Activated CD8-positive, alpha-beta memory T cell treated with anti-CD3 and anti-CD28 coated beads, Interleukin-2, amount 10 ng/mL, durations not matched to agents 7 days and 5 days (primary cell): ENCODE measurements at regions not wholly inside any gene's neighbourhood (a gene's known extent, or its start where the extent isn't known, plus 50 kb on each side); places are given as distances from the start of the nearest gene placed in this dataset.

Experiments used
- ATAC-seq: fragments of 150-1000 bp; cut with Tn5 transposase; one replicate; pipeline ENCODE4 v1.10.0; 2021; ENCODE audit warnings: moderate library complexity
- CTCF ChIA-PET: fragments of 350-600 bp; sonication (Branson Sonifier 250); formaldehyde crosslinking; loops from one replicate; lab custom pipeline; 2021; ENCODE audit warnings: antibody characterized with exemption; lab: Charles Lee
- DNase-seq: peaks from one replicate; pipeline ENCODE4 v3.0.0-alpha.2; 2020
- H3K27ac Mint-ChIP-seq: one replicate; pipeline ENCODE4 v1.8.0; 2021; ENCODE audit warnings: mild to moderate bottlenecking, mixed read lengths
- H3K27me3 Mint-ChIP-seq: one replicate; pipeline ENCODE4 v1.8.0; 2021; ENCODE audit warnings: mixed read lengths
- H3K36me3 Mint-ChIP-seq: one replicate; pipeline ENCODE4 v1.8.0; 2021; ENCODE audit warnings: mild to moderate bottlenecking, mixed read lengths
- H3K4me1 Mint-ChIP-seq: one replicate; pipeline ENCODE4 v1.8.0; 2021; ENCODE audit warnings: mixed read lengths
- H3K4me3 Mint-ChIP-seq: one replicate; pipeline ENCODE4 v1.8.0; 2021; ENCODE audit warnings: mild to moderate bottlenecking, moderate library complexity, mixed read lengths
- H3K9me3 Mint-ChIP-seq: one replicate; pipeline ENCODE4 v1.8.0; 2022; ENCODE audit warnings: low read depth, mixed read lengths

- Mint-ChIP-seq H3K36me3 (no peaks in the 10 kb centered on the region), H3K4me1 (no peaks in the 10 kb centered on the region), H3K27ac (no peak overlapping the region), H3K27me3 (no peaks in the 10 kb centered on the region), H3K4me3 (no peak overlapping the region), H3K9me3 (no peaks in the 10 kb centered on the region)
- ATAC-seq (no peak), DNase-seq (no peak)
- CTCF ChIA-PET, result no interaction called here
Measured at GRCh38 chr20:39399463-39399862, 437.3 kb downstream of the DHX35 start.

GRCh38 chr20:39398656-39399055 lies 436.5 kb downstream of the DHX35 start:
- Mint-ChIP-seq H3K36me3 (no peaks in the 10 kb centered on the region), H3K27ac (no peak overlapping the region), H3K9me3 (no peaks in the 10 kb centered on the region), H3K27me3 (no peaks in the 10 kb centered on the region), H3K4me1 (no peaks in the 10 kb centered on the region), H3K4me3 (no peak overlapping the region)
- DNase-seq, result no peak
- ATAC-seq, result no peak
- CTCF ChIA-PET, result no interaction called here

GRCh38 chr20:39397646-39398045 lies 435.5 kb downstream of the DHX35 start:
- H3K36me3 Mint-ChIP-seq, result no peaks in the 10 kb centered on the region
- CTCF ChIA-PET, result no interaction called here
- DNase-seq, result no peak
- no peaks in the 10 kb centered on the region for H3K27me3 Mint-ChIP-seq
- no peaks in the 10 kb centered on the region for H3K9me3 Mint-ChIP-seq
- no peak overlapping the region for H3K27ac Mint-ChIP-seq
- no peaks in the 10 kb centered on the region for H3K4me1 Mint-ChIP-seq
- ATAC-seq, result no peak
- H3K4me3 Mint-ChIP-seq, result no peak overlapping the region

- H3K27ac Mint-ChIP-seq, result no peak overlapping the region
- CTCF ChIA-PET, result interaction anchor here (1.1 kb wide), 1 partner anchor 10 kb away, joined by 3 read pairs; no protein-coding TSS in a partner anchor
- no peaks in the 10 kb centered on the region for H3K4me1 Mint-ChIP-seq
- no peaks in the 10 kb centered on the region for H3K27me3 Mint-ChIP-seq
- H3K4me3 Mint-ChIP-seq, result no peak overlapping the region
- no peaks in the 10 kb centered on the region for H3K36me3 Mint-ChIP-seq
- ATAC-seq (no peak), DNase-seq (no peak)
- H3K9me3 Mint-ChIP-seq, result no peaks in the 10 kb centered on the region
Measured at GRCh38 chr20:39395478-39396291, 433.5 kb downstream of the DHX35 start.

- ATAC-seq (no peak), DNase-seq (no peak)
- H3K4me1 Mint-ChIP-seq, result no peaks in the 10 kb centered on the region
- no peaks in the 10 kb centered on the region for H3K9me3 Mint-ChIP-seq
- H3K27me3 Mint-ChIP-seq, result no peaks in the 10 kb centered on the region
- no peak overlapping the region for H3K4me3 Mint-ChIP-seq
- CTCF ChIA-PET, result no interaction called here
- H3K36me3 Mint-ChIP-seq, result no peaks in the 10 kb centered on the region
- no peak overlapping the region for H3K27ac Mint-ChIP-seq
Measured at GRCh38 chr20:39394461-39394860, 432.3 kb downstream of the DHX35 start.

GRCh38 chr20:39390186-39390585 lies 428.0 kb downstream of the DHX35 start:
- peaks cover 3% of the 10 kb centered on the region for H3K27me3 Mint-ChIP-seq
- no peak overlapping the region for H3K4me3 Mint-ChIP-seq
- no peaks in the 10 kb centered on the region for H3K4me1 Mint-ChIP-seq
- DNase-seq (no peak), ATAC-seq (no peak)
- no peaks in the 10 kb centered on the region for H3K9me3 Mint-ChIP-seq
- CTCF ChIA-PET, result no interaction called here
- H3K27ac Mint-ChIP-seq, result no peak overlapping the region
- H3K36me3 Mint-ChIP-seq, result no peaks in the 10 kb centered on the region

GRCh38 chr20:39381595-39381994 lies 419.5 kb downstream of the DHX35 start:
- H3K4me3 Mint-ChIP-seq, result no peak overlapping the region
- no peak overlapping the region for H3K27ac Mint-ChIP-seq
- H3K36me3 Mint-ChIP-seq, result no peaks in the 10 kb centered on the region
- ATAC-seq (no peak), DNase-seq (no peak)
- H3K4me1 Mint-ChIP-seq, result no peaks in the 10 kb centered on the region
- CTCF ChIA-PET, result no interaction called here
- H3K9me3 Mint-ChIP-seq, result no peaks in the 10 kb centered on the region
- peaks cover 2% of the 10 kb centered on the region for H3K27me3 Mint-ChIP-seq

GRCh38 chr20:39378776-39379175 lies 416.6 kb downstream of the DHX35 start:
- ATAC-seq (no peak), DNase-seq (no peak)
- CTCF ChIA-PET, result no interaction called here
- H3K9me3 Mint-ChIP-seq, result no peaks in the 10 kb centered on the region
- H3K4me3 Mint-ChIP-seq, result no peak overlapping the region
- H3K27me3 Mint-ChIP-seq, result no peaks in the 10 kb centered on the region
- H3K27ac Mint-ChIP-seq, result no peak overlapping the region
- H3K36me3 Mint-ChIP-seq, result no peaks in the 10 kb centered on the region
- H3K4me1 Mint-ChIP-seq, result no peaks in the 10 kb centered on the region

- no peaks in the 10 kb centered on the region for H3K36me3 Mint-ChIP-seq
- CTCF ChIA-PET, result no interaction called here
- DNase-seq (no peak), ATAC-seq (no peak)
- H3K4me1 Mint-ChIP-seq, result no peaks in the 10 kb centered on the region
- no peaks in the 10 kb centered on the region for H3K27me3 Mint-ChIP-seq
- H3K9me3 Mint-ChIP-seq, result no peaks in the 10 kb centered on the region
- no peak overlapping the region for H3K4me3 Mint-ChIP-seq
- no peak overlapping the region for H3K27ac Mint-ChIP-seq
Measured at GRCh38 chr20:39376788-39377187, 414.6 kb downstream of the DHX35 start.

- no peaks in the 10 kb centered on the region for H3K27me3 Mint-ChIP-seq
- ATAC-seq, result no peak
- H3K4me3 Mint-ChIP-seq, result no peak overlapping the region
- CTCF ChIA-PET, result no interaction called here
- H3K9me3 Mint-ChIP-seq, result peaks cover 5% of the 10 kb centered on the region
- H3K27ac Mint-ChIP-seq, result no peak overlapping the region
- no peak for DNase-seq
- H3K4me1 Mint-ChIP-seq, result no peaks in the 10 kb centered on the region
- no peaks in the 10 kb centered on the region for H3K36me3 Mint-ChIP-seq
Measured at GRCh38 chr20:39364320-39364719, 402.2 kb downstream of the DHX35 start.

GRCh38 chr20:39359981-39360620 lies 398.0 kb downstream of the DHX35 start:
- Mint-ChIP-seq H3K4me3 (no peak overlapping the region), H3K4me1 (no peaks in the 10 kb centered on the region), H3K9me3 (no peaks in the 10 kb centered on the region), H3K27ac (no peak overlapping the region), H3K27me3 (no peaks in the 10 kb centered on the region), H3K36me3 (no peaks in the 10 kb centered on the region)
- ATAC-seq (no peak), DNase-seq (no peak)
- CTCF ChIA-PET, result no interaction called here

GRCh38 chr20:39358052-39358451 lies 395.9 kb downstream of the DHX35 start:
- Mint-ChIP-seq H3K27me3 (no peaks in the 10 kb centered on the region), H3K9me3 (no peaks in the 10 kb centered on the region), H3K4me3 (no peak overlapping the region), H3K27ac (no peak overlapping the region), H3K36me3 (no peaks in the 10 kb centered on the region), H3K4me1 (no peaks in the 10 kb centered on the region)
- no peak for DNase-seq
- CTCF ChIA-PET, result no interaction called here
- ATAC-seq, result no peak

- Mint-ChIP-seq H3K36me3 (no peaks in the 10 kb centered on the region), H3K27me3 (no peaks in the 10 kb centered on the region), H3K4me1 (no peaks in the 10 kb centered on the region), H3K9me3 (no peaks in the 10 kb centered on the region), H3K27ac (no peak overlapping the region), H3K4me3 (no peak overlapping the region)
- ATAC-seq (no peak), DNase-seq (no peak)
- CTCF ChIA-PET, result no interaction called here
Measured at GRCh38 chr20:39356908-39357307, 394.8 kb downstream of the DHX35 start.

GRCh38 chr20:39349240-39349639 lies 387.1 kb downstream of the DHX35 start:
- H3K36me3 Mint-ChIP-seq, result no peaks in the 10 kb centered on the region
- no peaks in the 10 kb centered on the region for H3K4me1 Mint-ChIP-seq
- DNase-seq (no peak), ATAC-seq (no peak)
- CTCF ChIA-PET, result no interaction called here
- H3K27ac Mint-ChIP-seq, result no peak overlapping the region
- H3K9me3 Mint-ChIP-seq, result peaks cover 6% of the 10 kb centered on the region
- H3K27me3 Mint-ChIP-seq, result no peaks in the 10 kb centered on the region
- no peak overlapping the region for H3K4me3 Mint-ChIP-seq
